ENCODE measurements at regions not wholly inside any gene's neighbourhood (a gene's known extent, or its start where the extent isn't known, plus 50 kb on each side); places are given as distances from the start of the nearest gene placed in this dataset.
A peak's percentile ranks its signal among the peaks of the same experiment; 100 is the strongest.

- no peak for DNase-seq
- in situ Hi-C loops (cut with MboI; ENCODE audit: low pct_unique_long_range_greater_than_20kb, low sequenced_read_pairs), result no loop called here
Measured at GRCh38 chr4:135357091-135357490, 1155.5 kb upstream of the PABPC4L start.

GRCh38 chr4:135354876-135355275 is 1153.3 kb upstream of the PABPC4L start:
- no peak for DNase-seq
- in situ Hi-C loops (cut with MboI; ENCODE audit: low pct_unique_long_range_greater_than_20kb, low sequenced_read_pairs), result no loop called here

- in situ Hi-C loops (cut with MboI; ENCODE audit: low pct_unique_long_range_greater_than_20kb, low sequenced_read_pairs), result no loop called here
- no peak for DNase-seq
Measured at GRCh38 chr4:135353008-135353407, 1151.4 kb upstream of the PABPC4L start.

- in situ Hi-C loops (cut with MboI; ENCODE audit: low pct_unique_long_range_greater_than_20kb, low sequenced_read_pairs), result no loop called here
- DNase-seq, result no peak
Measured at GRCh38 chr4:135344492-135344891, 1142.9 kb upstream of the PABPC4L start.

- DNase-seq, result no peak
- in situ Hi-C loops (cut with MboI; ENCODE audit: low pct_unique_long_range_greater_than_20kb, low sequenced_read_pairs), result no loop called here
Measured at GRCh38 chr4:135338181-135338580, 1136.6 kb upstream of the PABPC4L start.

- DNase-seq, result no peak
- in situ Hi-C loops (cut with MboI; ENCODE audit: low pct_unique_long_range_greater_than_20kb, low sequenced_read_pairs), result no loop called here
Measured at GRCh38 chr4:135325264-135325663, 1123.7 kb upstream of the PABPC4L start.

- in situ Hi-C loops (cut with MboI; ENCODE audit: low pct_unique_long_range_greater_than_20kb, low sequenced_read_pairs), result no loop called here
- DNase-seq, result peak; percentile 1
Measured at GRCh38 chr4:135319685-135320084, 1118.1 kb upstream of the PABPC4L start.

- DNase-seq, result no peak
- in situ Hi-C loops (cut with MboI; ENCODE audit: low pct_unique_long_range_greater_than_20kb, low sequenced_read_pairs), result no loop called here
Measured at GRCh38 chr4:135316266-135316779, 1114.7 kb upstream of the PABPC4L start.

- no peak for DNase-seq
- in situ Hi-C loops (cut with MboI; ENCODE audit: low pct_unique_long_range_greater_than_20kb, low sequenced_read_pairs), result no loop called here
Measured at GRCh38 chr4:135290136-135290535, 1088.5 kb upstream of the PABPC4L start.

- in situ Hi-C loops (cut with MboI; ENCODE audit: low pct_unique_long_range_greater_than_20kb, low sequenced_read_pairs), result no loop called here
- DNase-seq, result no peak
Measured at GRCh38 chr4:135283934-135284333, 1082.3 kb upstream of the PABPC4L start.

- in situ Hi-C loops (cut with MboI; ENCODE audit: low pct_unique_long_range_greater_than_20kb, low sequenced_read_pairs), result no loop called here
- DNase-seq, result no peak
Measured at GRCh38 chr4:135282676-135283075, 1081.1 kb upstream of the PABPC4L start.

- in situ Hi-C loops (cut with MboI; ENCODE audit: low pct_unique_long_range_greater_than_20kb, low sequenced_read_pairs), result no loop called here
- DNase-seq, result no peak
Measured at GRCh38 chr4:135281230-135281629, 1079.6 kb upstream of the PABPC4L start.

- in situ Hi-C loops (cut with MboI; ENCODE audit: low pct_unique_long_range_greater_than_20kb, low sequenced_read_pairs), result no loop called here
- DNase-seq, result no peak
Measured at GRCh38 chr4:135277980-135278315, 1076.4 kb upstream of the PABPC4L start.

- DNase-seq, result no peak
- in situ Hi-C loops (cut with MboI; ENCODE audit: low pct_unique_long_range_greater_than_20kb, low sequenced_read_pairs), result no loop called here
Measured at GRCh38 chr4:135277068-135277979, 1075.7 kb upstream of the PABPC4L start.

- in situ Hi-C loops (cut with MboI; ENCODE audit: low pct_unique_long_range_greater_than_20kb, low sequenced_read_pairs), result no loop called here
- no peak for DNase-seq
Measured at GRCh38 chr4:135274416-135274815, 1072.8 kb upstream of the PABPC4L start.

GRCh38 chr4:135269125-135269890 is 1067.7 kb upstream of the PABPC4L start:
- DNase-seq, result no peak
- in situ Hi-C loops (cut with MboI; ENCODE audit: low pct_unique_long_range_greater_than_20kb, low sequenced_read_pairs), result no loop called here

- in situ Hi-C loops (cut with MboI; ENCODE audit: low pct_unique_long_range_greater_than_20kb, low sequenced_read_pairs), result no loop called here
- DNase-seq, result no peak
Measured at GRCh38 chr4:135268369-135268768, 1066.8 kb upstream of the PABPC4L start.

- DNase-seq, result no peak
- in situ Hi-C loops (cut with MboI; ENCODE audit: low pct_unique_long_range_greater_than_20kb, low sequenced_read_pairs), result no loop called here
Measured at GRCh38 chr4:135267148-135267865, 1065.7 kb upstream of the PABPC4L start.

GRCh38 chr4:135256111-135256510 is 1054.5 kb upstream of the PABPC4L start:
- no peak for DNase-seq
- in situ Hi-C loops (cut with MboI; ENCODE audit: low pct_unique_long_range_greater_than_20kb, low sequenced_read_pairs), result no loop called here

GRCh38 chr4:135250040-135250439 is 1048.5 kb upstream of the PABPC4L start:
- DNase-seq, result no peak
- in situ Hi-C loops (cut with MboI; ENCODE audit: low pct_unique_long_range_greater_than_20kb, low sequenced_read_pairs), result no loop called here
